HTR-8/SVneo (cell line): ENCODE measurements at regions not wholly inside any gene's neighbourhood (a gene's known extent, or its start where the extent isn't known, plus 50 kb on each side); places are given as distances from the start of the nearest gene placed in this dataset.
A peak's percentile ranks its signal among the peaks of the same experiment; 100 is the strongest.

Source experiments
- DNase-seq: peaks from one replicate; pipeline ENCODE4 v3.0.0; 2011; ENCODE audit warnings: low spot score, mixed read lengths; ENCODE audit not compliant: insufficient read length
- FAIRE-seq: peaks from 2 replicates; lab custom pipeline; 2011; peaks lifted over from hg19 to GRCh38; lab: Jason Lieb, UNC

DNA sequence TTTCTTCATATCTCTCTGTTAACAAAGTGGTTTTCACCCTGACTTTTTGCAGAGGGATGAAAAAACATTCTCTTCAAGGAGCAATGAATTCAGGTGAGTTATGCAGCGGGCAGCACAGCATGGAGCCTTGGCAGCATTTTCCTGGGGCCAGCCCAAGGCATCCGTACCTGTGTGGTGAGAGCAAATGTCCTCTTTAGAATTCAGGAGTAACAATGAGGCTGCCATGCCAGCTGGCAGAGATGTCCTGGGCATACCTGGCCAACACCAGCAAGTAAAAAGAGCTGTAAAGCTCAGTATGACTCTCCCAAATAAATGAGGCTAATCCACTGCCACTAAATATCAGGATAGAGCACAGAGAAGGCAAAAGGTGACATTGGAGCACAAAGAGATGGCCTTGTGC lies 277.6 kb upstream of the TRPC7 start:
- FAIRE-seq (no peak), DNase-seq (no peak)

DNA sequence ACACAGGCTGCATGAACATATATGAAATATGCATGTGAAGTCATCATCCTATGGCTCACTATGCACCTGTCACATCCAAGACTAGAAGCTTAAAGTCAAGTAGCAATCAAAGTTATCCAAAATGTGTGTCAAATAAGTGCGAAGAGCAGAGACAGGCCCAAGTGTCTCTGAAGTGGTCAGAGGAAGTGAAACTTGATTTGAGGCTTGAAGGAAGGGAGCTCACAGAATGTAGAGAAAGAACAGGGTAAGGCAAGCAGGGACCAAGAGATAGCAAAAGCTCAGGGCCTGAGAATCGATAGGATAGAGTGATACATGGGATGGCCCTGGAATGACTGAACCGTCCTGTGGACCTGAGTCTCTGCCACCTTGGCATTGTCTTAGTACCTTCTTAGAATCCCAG lies 274.3 kb upstream of the TRPC7 start:
- FAIRE-seq (no peak), DNase-seq (no peak)

GRCh38 chr5:136638084-136638483 lies 272.7 kb upstream of the TRPC7 start:
- DNase-seq (peak; percentile 4), FAIRE-seq (no peak)

- FAIRE-seq (no peak), DNase-seq (no peak)
Measured at GRCh38 chr5:136636001-136636400, 270.7 kb upstream of the TRPC7 start.

- FAIRE-seq (no peak), DNase-seq (no peak)
Measured at GRCh38 chr5:136631186-136631585, 265.8 kb upstream of the TRPC7 start.

GRCh38 chr5:136629125-136629792 lies 263.9 kb upstream of the TRPC7 start:
- FAIRE-seq: no peak
- no peak for DNase-seq

GRCh38 chr5:136626531-136626930 lies 261.2 kb upstream of the TRPC7 start:
- no peak for DNase-seq
- no peak for FAIRE-seq

GRCh38 chr5:136622747-136623146 lies 257.4 kb upstream of the TRPC7 start:
- FAIRE-seq: no peak
- DNase-seq: no peak

- FAIRE-seq: no peak
- no peak for DNase-seq
Measured at GRCh38 chr5:136621743-136622142, 256.4 kb upstream of the TRPC7 start.

DNA sequence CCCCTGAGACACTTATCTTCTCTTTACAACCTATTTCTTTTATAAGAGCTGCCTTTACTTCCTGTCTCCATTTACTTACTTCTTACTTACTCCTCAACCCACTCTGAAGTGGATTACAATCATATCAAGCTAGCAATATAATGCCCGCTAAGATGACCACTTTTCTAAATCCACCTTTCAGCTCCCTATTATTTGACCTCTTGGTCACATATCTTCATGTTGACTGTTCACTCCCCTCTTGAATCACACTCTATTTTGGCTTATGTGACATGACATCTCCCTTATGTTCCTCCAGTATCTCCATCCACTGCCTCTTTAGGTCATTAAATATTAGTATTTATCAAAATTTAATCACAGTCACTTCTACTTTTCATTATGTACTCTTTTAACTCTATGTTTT lies 255.3 kb upstream of the TRPC7 start:
- no peak for FAIRE-seq
- no peak for DNase-seq

GRCh38 chr5:136620016-136620419 lies 254.7 kb upstream of the TRPC7 start:
- FAIRE-seq (peak; percentile 4), DNase-seq (peak; percentile 10)

DNA sequence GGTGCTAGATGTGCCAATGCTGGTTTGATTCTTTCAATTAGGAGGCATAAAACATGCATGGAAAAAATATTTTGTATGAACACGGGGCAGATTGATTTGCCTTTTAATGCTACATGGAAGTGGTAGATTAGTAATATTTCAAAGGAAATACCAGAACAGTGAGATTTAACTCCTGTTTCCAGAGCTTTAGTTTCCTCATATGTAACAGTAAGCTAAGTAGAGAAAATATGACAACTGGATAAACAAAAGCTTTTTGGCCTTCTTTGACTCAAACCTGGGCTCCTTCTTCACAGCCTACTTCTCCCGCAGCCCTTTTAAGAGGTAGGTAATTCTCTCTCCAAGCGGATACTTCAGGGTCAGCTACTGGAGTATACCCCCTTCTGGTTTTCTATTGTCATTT lies 254.2 kb upstream of the TRPC7 start:
- FAIRE-seq (no peak), DNase-seq (no peak)

- no peak for FAIRE-seq
- no peak for DNase-seq
Measured at GRCh38 chr5:136615251-136616119, 250.1 kb upstream of the TRPC7 start.

DNA sequence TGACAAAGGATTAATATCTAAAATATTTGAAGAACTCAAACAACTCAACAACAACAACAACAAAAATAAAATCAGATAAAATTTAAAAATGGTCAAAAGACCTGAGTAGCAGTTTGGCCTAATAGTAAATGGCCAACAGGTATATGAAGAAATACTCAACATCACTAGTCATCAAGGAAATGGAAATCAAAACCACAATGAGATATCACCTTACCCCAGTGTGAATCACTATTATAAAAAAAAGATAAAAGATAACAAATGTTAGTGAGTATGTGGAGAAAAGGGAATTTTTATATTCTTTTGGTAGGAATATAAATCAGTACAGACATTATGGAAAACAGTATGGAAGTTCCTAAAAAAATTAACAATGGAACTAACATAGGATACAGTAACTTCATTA lies 247.9 kb upstream of the TRPC7 start:
- FAIRE-seq: no peak

DNA sequence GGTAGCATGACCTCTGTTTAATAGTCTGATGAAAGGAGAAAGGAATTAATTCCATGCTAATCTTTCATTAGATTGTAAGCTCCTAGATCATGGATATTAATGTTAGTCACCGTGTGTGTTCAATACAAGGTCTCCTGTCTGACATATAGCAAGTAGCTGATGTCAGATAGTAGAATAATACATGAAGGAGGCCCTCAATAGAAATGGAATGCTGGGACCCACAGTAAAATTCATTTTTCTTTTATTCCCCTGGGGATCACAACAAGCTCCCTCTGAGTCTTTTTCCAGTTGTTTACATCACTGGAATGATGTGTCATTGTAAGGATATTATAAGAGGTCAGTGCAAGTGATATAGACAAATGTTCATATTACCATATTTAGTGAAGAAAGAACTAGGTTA lies 240.3 kb upstream of the TRPC7 start:
- DNase-seq (no peak), FAIRE-seq (no peak)

More for the DNA sequence above, 247.9 kb upstream of the TRPC7 start:
- DNase-seq: no peak

GRCh38 chr5:136600306-136600705 lies 235.0 kb upstream of the TRPC7 start:
- no peak for DNase-seq
- no peak for FAIRE-seq

DNA sequence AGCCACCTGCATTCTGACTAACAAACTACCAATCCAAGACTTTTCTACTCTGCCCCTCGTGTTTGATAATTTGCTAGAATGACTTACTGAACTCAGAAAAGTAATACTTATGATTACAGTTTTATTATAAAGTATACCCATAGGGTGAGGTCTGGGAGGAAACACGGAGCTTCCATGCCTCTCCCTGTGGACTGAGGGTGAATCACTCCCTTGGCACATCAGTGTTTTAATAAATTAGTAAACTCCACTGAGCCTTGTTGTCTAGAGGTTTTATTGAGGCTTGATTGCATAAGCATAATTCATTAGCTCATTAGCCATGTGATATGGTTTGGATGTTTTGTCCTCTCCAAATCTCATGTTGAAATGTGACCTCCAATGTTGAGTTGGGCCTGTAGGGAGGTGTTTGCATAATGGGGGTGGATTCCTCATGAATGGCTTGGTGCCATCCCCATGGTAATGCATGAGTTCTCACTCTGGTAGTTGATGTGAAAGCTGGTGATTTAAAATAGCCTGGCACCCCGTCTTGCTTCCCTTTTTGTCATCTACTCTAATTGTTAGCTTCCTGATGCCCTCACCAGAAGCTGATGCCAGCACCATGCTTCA lies 233.6 kb upstream of the TRPC7 start:
- FAIRE-seq (no peak), DNase-seq (no peak)

GRCh38 chr5:136594416-136594815 lies 229.1 kb upstream of the TRPC7 start:
- DNase-seq (no peak), FAIRE-seq (no peak)

GRCh38 chr5:136590581-136590980 lies 225.2 kb upstream of the TRPC7 start:
- no peak for DNase-seq
- no peak for FAIRE-seq

GRCh38 chr5:136586196-136586595 lies 220.9 kb upstream of the TRPC7 start:
- FAIRE-seq: no peak
- no peak for DNase-seq

- DNase-seq: no peak
Measured at GRCh38 chr5:136584474-136584873, 219.1 kb upstream of the TRPC7 start.

More at GRCh38 chr5:136584474-136584873, 219.1 kb upstream of the TRPC7 start:
- FAIRE-seq: no peak
